ENCODE measurements at regions not wholly inside any gene's neighbourhood (a gene's known extent, or its start where the extent isn't known, plus 50 kb on each side); places are given as distances from the start of the nearest gene placed in this dataset.

DNA sequence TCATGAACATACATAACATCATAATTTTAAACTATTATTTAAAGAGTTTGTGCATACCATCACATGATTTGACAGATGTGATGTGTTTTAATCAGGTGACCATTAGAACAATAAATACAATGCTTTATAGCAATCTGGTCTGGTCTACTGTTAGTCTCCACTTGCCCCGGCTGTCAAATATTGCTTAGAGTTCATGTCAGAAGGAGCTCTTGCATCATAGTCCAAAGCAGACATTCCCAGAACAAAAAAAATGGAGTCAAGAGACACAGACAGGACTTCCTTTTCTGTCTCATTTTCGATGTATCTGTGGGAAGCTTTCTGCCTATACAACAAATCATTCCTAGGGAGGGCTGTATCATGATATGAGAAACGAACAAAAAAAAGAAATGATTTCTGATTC, 979.2 kb upstream of the WWC1 start:
- no peak for ATAC-seq
- Histone ChIP-seq H3K36me3 (no peaks in the 10 kb centered on the region), H3K9me3 (no peaks in the 10 kb centered on the region), H3K27me3 (no peaks in the 10 kb centered on the region), H3K4me3 (no peak overlapping the region), H3K4me1 (no peaks in the 10 kb centered on the region), H3K27ac (no peak overlapping the region)
- TF ChIP-seq, protein P1, sequence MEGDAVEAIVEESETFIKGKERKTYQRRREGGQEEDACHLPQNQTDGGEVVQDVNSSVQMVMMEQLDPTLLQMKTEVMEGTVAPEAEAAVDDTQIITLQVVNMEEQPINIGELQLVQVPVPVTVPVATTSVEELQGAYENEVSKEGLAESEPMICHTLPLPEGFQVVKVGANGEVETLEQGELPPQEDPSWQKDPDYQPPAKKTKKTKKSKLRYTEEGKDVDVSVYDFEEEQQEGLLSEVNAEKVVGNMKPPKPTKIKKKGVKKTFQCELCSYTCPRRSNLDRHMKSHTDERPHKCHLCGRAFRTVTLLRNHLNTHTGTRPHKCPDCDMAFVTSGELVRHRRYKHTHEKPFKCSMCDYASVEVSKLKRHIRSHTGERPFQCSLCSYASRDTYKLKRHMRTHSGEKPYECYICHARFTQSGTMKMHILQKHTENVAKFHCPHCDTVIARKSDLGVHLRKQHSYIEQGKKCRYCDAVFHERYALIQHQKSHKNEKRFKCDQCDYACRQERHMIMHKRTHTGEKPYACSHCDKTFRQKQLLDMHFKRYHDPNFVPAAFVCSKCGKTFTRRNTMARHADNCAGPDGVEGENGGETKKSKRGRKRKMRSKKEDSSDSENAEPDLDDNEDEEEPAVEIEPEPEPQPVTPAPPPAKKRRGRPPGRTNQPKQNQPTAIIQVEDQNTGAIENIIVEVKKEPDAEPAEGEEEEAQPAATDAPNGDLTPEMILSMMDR (IDR thresholded peaks at IDR 0.05) = no peak
- 68 to 71% methylated on average over 3 of the region's 3 CpGs for WGBS, 2 donors
- no peak for DNase-seq
- no peak for FAIRE-seq
- intact Hi-C loops (cut with DNase I) = no loop called here

DNA sequence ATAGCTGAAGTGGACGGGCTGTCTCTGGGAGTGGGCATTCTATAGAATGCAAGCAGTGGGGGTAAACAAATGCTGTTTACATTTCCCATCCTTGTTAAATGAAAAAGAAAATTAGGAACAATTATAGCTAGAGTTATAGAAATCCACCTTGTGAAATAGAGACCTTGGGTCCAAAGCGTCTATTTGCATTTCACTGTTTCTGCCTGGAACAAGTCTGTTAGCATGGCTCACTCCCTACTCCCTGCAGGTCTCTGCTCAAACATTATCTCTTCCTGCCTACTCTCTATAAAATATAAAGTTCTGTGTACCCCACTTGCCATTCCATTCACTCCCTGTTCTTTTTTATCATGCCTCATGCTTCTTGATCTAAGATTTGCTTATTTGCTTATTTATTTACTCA, 975.7 kb upstream of the WWC1 start:
- no peak for FAIRE-seq
- WGBS, 2 donors = 65 to 70% methylated on average over 2 of the region's 2 CpGs
- DNase-seq = no peak
- H3K9me3 ChIP-seq = no peaks in the 10 kb centered on the region
- H3K27me3 ChIP-seq = no peaks in the 10 kb centered on the region
- TF ChIP-seq, protein P1 (IDR thresholded peaks at IDR 0.05) = no peak
- H3K36me3 ChIP-seq = no peaks in the 10 kb centered on the region
- no peak overlapping the region for H3K4me3 ChIP-seq
- no peaks in the 10 kb centered on the region for H3K4me1 ChIP-seq
- no peak overlapping the region for H3K27ac ChIP-seq
- intact Hi-C loops (cut with DNase I) = no loop called here
- no peak for ATAC-seq

DNA sequence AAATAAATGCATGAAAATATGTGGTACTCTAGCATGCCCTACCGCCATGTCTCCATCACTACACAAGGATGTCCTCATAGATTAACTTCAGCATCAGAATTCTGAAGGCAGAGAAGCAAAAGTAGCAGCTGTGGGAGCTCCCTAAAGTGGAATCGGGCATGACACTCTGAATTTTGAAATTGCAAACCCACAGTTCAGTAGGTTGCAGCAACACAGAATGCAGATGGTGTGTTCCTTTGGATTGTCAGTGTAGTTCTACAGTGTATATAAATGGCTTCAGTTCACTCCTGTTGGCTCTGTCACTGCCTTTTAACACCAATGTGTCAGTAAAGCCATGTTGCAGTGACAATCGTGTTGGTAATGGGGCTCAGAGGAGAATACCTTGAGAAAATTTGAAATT, 973.6 kb upstream of the WWC1 start:
- H3K27ac ChIP-seq = no peak overlapping the region
- H3K36me3 ChIP-seq = no peaks in the 10 kb centered on the region
- TF ChIP-seq, protein P1 (IDR thresholded peaks at IDR 0.05) = no peak
- H3K4me1 ChIP-seq = no peaks in the 10 kb centered on the region
- FAIRE-seq = no peak
- no peak for DNase-seq
- no peaks in the 10 kb centered on the region for H3K27me3 ChIP-seq
- H3K9me3 ChIP-seq = no peaks in the 10 kb centered on the region
- no peak overlapping the region for H3K4me3 ChIP-seq
- ATAC-seq = no peak
- intact Hi-C loops (cut with DNase I) = no loop called here
- 74 to 82% methylated on average over 3 of the region's 3 CpGs for WGBS, 2 donors

DNA sequence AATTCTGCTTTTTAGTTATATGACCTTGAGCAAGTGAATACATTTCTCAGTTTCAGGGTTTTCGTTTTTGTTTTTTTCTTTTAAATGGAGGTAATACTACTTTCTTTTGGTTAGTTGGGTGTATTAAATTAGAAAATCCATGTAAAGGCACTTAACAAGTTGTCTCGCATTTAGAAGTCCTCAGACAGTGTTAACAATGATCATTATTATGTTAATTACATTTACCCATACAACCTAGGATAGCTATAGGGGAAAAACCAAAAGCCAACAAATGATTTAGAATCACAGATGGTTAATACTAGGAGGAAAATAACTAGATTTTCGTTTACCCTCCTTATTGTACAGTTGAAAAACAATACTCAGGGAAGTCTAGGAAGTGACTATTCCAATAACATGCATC, 972.2 kb upstream of the WWC1 start:
- intact Hi-C loops (cut with DNase I) = no loop called here
- Histone ChIP-seq H3K4me3 (no peak overlapping the region), H3K4me1 (no peaks in the 10 kb centered on the region), H3K36me3 (no peaks in the 10 kb centered on the region), H3K27me3 (no peaks in the 10 kb centered on the region), H3K9me3 (no peaks in the 10 kb centered on the region), H3K27ac (no peak overlapping the region)
- TF ChIP-seq, protein P1 (IDR thresholded peaks at IDR 0.05) = no peak
- WGBS, 2 donors = 61 to 64% methylated on average over 3 of the region's 3 CpGs
- DNase-seq (no peak), FAIRE-seq (no peak), ATAC-seq (no peak)

DNA sequence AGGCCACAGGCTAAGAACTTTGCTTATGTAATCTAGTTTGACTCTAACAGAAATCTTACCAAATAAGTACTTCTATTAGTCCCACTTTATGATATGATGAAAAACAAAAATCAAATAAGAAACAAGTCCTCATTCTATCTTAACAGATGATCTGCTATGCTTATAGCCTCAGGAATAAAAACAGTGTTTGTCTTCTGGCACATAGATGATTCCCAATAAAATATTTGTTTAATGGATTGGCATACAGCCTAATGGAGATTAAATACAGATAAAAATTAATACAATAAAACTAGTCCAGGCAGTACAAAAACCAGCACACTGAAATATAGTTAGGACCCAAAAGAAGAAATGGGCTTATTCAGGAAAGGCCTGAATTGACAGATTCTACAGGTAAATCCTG, 971.4 kb upstream of the WWC1 start:
- no peaks in the 10 kb centered on the region for H3K36me3 ChIP-seq
- ATAC-seq = no peak
- no peaks in the 10 kb centered on the region for H3K9me3 ChIP-seq
- no peak for FAIRE-seq
- no peak for DNase-seq
- no peaks in the 10 kb centered on the region for H3K27me3 ChIP-seq
- TF ChIP-seq, protein P1 (IDR thresholded peaks at IDR 0.05) = no peak
- no peaks in the 10 kb centered on the region for H3K4me1 ChIP-seq
- no peak overlapping the region for H3K27ac ChIP-seq
- no peak overlapping the region for H3K4me3 ChIP-seq
- intact Hi-C loops (cut with DNase I) = no loop called here

All from pancreas (tissue), 10 donors.